PFSK-1 (cell line): ENCODE measurements at regions not wholly inside any gene's neighbourhood (a gene's known extent, or its start where the extent isn't known, plus 50 kb on each side); places are given as distances from the start of the nearest gene placed in this dataset.

ENCODE experiments used
- FOXP2 ChIP-seq: optimal IDR thresholded peaks from 2 replicates; pipeline ENCODE3; 2011; ENCODE audit warnings: borderline replicate concordance, control low read depth, inconsistent platforms; ENCODE audit not compliant: insufficient read depth; ENCODE audit errors: extremely low read length, extremely low read depth
- POLR2AphosphoS5 ChIP-seq: IDR thresholded peaks from 2 replicates; pipeline ENCODE4 v1.6.1; 2012; ENCODE audit warnings: low read depth, mild to moderate bottlenecking, control low read depth, low read length, moderate library complexity
- REST ChIP-seq, 2 experiments: IDR thresholded peaks; 2 replicates each; pipeline versions ENCODE4 v1.6.1 to v1.8.0; 2011 to 2012; ENCODE audit warnings: low read depth in 2 of 2, low read length in 2 of 2, control low read depth in 1 of 2, inconsistent platforms in 1 of 2, mild to moderate bottlenecking in 1 of 2, moderate library complexity in 1 of 2; ENCODE audit not compliant: insufficient read depth in 1 of 2
- SIN3A ChIP-seq: IDR thresholded peaks from 2 replicates; pipeline ENCODE4 v1.6.1; 2012; ENCODE audit warnings: mild to moderate bottlenecking, low read length, moderate library complexity, borderline replicate concordance; ENCODE audit not compliant: insufficient read depth
- TAF1 ChIP-seq: IDR thresholded peaks from 2 replicates; pipeline ENCODE4 v1.6.1; 2012; ENCODE audit warnings: low read length, control low read depth, borderline replicate concordance; ENCODE audit not compliant: insufficient read depth

- TF ChIP-seq POLR2AphosphoS5, result no peak
- TF ChIP-seq SIN3A, result no peak
- no peak for TF ChIP-seq REST (IDR thresholded peaks at IDR 0.05; ENCODE audit: insufficient read depth in 1 of 2, low read depth in 2 of 2, low read length in 2 of 2)
- TF ChIP-seq TAF1, result no peak
- TF ChIP-seq FOXP2, result no peak
Observed at GRCh38 chr13:104431895-104432294, 1365.7 kb upstream of the SLC10A2 start.
